COR-L47 (cell line): ENCODE measurements at regions not wholly inside any gene's neighbourhood (a gene's known extent, or its start where the extent isn't known, plus 50 kb on each side); places are given as distances from the start of the nearest gene placed in this dataset.
"Not testable (repeated sequence)": the region's sequence is repeated elsewhere in the genome, so short reads cannot be mapped to it uniquely, and the experiment has no call there.

Experiments used
- DNase-seq: peaks from one replicate; lab custom pipeline; 2025; lab: John Stamatoyannopoulos, UW

GRCh38 chr1:242735323-242735722, 210.8 kb upstream of the PLD5 start:
- no peak for DNase-seq

DNA sequence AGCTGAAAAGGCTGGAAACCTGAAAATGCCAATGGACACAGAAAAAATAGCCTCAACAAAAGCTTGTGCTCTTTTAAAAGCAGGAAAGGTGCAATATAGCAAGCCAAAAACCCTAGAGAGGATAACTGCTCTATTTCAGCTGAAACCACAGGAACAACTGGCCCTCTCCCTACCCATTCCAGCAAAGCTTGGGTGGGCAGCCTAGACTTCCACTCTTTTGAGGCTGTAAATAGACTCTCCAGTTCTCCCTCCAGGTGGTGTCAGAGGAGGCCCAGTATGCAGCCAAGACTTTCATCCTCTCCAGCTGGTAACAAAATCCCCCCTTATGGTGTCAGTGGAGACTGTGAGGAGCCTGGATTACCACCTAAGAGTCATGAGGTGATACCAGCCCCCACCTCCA, 206.9 kb upstream of the PLD5 start:
- DNase-seq: no peak

GRCh38 chr1:242728696-242729095, 204.2 kb upstream of the PLD5 start:
- no peak for DNase-seq

DNA sequence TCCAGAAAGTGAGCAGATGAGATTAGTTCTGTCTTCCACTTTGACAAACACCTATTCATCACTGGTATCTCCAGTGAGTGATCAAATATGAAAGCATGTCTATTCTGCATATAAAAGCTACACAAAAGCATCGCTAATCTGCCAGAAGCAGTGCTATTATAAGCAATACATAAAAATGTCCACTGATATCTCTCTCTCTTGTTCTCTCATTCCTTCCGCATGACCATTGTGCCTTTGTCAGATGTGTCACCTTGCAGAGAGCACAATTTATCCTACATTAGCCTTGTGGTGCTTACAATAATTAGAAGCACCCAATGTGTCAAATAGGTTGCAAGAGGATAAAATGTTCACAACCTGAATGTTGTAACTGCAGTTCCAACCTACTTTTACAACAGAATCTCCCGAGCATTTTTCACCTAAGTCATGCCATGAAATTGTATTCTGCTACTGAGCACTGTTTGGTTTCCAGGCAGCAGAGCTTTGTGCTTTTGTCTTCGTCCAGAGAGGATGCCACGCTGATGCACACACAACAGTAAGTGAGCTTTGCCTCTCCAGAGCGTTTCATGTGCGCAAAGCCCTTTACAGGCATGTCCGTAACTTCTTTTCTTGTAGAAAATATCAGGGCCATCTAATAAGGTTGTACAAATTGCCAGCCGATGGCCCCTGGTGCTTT, 198.7 kb upstream of the PLD5 start:
- DNase-seq: no peak

DNA sequence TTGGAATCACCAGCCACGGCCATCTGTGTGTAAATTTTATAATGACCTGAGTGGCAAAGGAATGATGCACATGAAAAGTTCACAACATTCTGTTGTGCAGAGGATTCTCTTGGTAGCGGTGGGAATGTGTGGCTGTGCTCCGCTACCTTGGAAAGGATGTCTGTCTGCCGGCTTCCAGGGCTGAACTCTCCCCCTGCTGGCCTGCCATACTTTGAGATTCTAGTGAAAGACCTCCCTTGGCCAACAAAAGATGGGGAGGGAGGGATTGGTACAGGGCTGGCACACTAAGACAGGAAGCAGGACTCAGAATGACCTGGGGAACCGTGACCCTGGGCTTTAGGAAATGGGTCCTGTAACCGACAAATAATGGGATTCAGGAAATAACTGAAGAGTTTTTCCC, 194.5 kb upstream of the PLD5 start:
- DNase-seq: no peak

DNA sequence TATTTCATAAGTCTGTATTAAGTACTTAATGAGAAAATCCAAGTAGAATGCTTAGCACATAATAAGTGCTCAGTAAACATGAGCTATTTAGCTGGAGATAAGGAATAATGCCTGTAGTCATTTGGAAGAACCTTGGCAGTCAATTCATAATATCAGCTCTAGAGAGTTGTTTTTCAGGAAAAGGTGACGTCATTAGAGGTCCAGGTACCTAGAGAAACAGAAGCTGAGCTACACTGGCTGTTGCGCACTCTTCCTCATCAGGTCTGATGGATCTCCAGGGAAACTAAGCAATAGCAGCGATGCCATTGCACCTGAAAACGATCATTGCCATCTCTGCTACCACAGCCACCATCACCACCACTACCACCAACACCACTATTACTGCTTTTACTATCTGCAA, 187.8 kb upstream of the PLD5 start:
- no peak for DNase-seq

DNA sequence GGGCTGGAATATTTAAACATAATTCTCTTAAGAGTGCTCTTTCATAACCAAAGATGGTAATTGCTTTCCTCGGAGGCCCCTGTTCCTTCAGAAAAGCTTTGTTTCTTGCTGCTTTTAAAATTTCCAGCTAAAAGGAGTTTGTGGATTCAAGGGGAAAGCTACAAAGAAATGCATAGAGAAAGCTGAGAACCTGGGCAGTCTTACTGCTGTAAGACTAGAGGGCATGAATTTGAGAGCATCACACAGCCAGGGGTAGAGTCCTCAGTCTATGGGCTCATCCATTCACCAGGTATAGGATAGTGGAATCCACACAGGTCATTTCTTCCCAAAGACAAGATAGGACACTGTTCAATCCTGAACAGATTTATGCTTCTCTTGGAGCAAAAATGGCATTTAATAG, 186.3 kb upstream of the PLD5 start:
- no peak for DNase-seq

DNA sequence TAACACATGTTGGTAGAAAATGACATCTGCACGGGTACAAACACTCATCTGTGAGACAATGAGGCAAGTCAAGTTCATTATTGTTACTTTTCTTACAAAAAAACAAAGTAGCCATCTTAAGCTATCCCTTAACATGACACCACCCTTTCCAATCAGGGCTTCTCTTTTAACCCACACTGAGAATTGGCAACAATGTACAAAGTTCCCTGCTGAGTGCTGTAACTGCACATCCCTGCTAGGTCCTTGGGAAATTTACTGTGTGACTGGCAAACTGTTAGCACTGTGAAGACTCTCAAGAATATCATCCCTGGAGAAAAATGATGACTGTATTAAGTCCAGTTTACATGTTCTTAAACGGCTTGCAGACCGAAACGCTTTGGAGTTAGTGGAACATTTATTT, 185.8 kb upstream of the PLD5 start:
- peak; percentile 48 for DNase-seq

- no peak for DNase-seq
Observed at GRCh38 chr1:242703467-242703866, 179.0 kb upstream of the PLD5 start.

DNA sequence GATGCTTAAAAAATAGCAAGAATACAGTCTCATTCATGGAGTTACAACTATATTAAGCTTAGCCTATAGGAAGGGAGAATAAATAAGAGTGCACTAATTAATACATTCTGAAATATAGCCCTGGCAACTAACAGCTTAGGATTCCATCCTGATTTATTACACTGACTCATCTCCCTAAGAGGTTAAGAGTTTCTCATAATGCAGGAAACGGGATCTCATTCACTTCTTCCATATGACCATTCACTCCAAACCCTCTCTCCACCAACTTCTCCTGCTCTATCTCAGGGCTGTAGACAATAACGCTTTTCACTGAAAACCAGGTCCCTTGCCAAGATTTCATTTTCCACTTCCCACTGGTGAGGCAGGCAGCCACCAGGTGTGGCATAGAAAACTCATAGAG, 168.5 kb upstream of the PLD5 start:
- no peak for DNase-seq

DNA sequence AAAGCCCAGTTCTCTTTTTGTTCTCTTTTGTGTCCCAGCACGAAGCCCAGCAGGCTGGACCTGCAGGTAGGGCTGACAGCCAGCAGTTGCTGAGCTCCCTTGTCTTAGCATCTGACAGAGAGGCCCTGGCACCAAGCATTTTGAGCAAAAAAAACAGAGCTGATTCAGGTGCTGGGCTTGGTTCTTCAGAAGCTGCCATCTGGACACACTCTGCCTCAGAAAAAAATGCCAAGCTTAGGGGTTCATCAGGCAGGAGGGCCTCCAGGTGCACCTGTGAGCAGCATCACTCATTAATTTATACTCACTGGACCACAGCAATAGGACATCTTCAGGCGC, 167.1 kb upstream of the PLD5 start:
- no peak for DNase-seq

DNA sequence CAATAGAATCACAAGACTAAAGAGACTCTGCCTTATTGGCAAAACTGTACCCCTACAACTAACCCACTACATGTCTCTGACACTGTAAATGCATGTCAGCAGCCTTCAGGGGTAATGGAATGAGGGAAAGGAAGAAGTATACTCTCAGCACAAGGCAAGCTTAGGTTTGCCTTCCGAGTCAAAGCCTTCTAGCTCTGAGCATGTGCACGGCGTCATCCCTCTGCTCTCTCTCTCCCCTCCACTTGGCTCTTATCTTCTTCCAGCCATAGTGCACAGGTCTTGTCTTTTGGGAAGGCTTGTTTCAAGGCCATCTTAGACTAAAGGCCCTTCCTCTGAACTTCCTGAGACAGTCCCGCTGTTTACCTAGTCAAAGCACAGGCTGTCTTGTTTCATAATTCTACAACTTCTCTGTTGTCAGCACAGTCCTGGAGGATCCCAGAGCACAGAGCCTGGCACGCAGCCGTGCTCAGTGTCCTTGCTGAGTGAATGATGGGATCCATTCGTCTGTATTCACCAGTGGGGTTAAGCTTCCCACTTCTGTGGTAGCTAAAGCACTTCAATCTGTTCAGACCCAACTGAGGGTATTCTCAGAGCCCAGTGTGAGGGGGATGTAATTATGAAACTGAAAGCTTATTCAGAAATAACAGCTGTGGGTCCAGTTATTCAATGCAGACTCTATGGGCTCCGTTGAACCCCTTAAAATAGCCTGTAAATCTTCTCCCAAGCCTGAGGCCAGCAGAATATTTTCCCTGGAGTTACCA, 166.5 kb upstream of the PLD5 start:
- DNase-seq: no peak

GRCh38 chr1:242689378-242689777, 164.9 kb upstream of the PLD5 start:
- DNase-seq: no peak

DNA sequence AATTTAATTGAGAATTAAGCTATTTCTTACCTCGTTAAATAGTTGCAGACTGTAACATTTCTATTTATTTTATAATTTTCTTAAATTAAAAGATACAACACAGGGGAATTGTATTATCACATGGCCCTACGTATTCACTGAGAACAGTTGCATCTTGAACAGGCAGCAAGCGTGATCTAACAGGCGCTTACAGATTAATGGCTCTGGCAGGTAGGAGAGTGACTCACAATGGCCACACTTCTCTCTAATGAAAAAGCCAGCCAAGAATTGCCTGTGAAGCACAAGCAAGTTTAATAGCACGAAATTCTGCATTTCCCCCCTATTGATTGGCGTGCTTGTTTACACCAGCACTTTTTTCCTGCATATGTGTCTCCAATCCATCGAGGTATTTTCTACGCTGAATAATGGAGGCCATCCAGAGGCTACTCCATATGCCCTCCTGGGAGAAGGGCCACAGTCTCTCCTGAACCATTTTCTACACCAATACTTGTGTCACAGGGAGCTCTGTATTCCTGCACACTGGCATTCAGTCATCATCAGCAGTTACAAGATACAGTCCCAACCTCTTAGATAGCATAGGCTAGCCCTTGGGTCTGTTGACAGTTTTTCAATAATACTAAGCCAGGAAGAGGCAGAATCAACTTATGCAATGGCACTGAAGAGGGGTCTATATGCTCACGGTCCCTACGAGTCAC, 150.6 kb upstream of the PLD5 start:
- no peak for DNase-seq

DNA sequence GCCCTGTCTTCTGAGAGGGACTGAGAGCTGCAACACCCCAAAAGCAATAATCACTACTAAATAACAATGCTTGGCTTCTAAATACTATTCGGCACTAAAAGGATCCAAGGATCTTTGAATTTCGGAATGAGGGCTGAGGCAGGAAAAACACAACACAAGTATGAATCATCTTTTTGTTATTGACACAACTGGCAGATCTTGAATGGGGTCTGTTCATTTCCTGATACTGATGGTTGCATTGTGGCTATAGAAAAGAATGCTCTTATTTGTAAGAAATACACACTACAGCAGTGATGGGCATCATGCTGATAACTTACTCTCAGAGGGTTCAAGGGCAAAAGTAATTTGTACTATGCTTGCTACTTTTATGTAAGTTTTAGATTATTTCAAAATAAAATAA, 149.2 kb upstream of the PLD5 start:
- no peak for DNase-seq

GRCh38 chr1:242673165-242673564, 148.7 kb upstream of the PLD5 start:
- not testable (repeated sequence) for DNase-seq

- no peak for DNase-seq
Observed at GRCh38 chr1:242670019-242670418, 145.5 kb upstream of the PLD5 start.

DNA sequence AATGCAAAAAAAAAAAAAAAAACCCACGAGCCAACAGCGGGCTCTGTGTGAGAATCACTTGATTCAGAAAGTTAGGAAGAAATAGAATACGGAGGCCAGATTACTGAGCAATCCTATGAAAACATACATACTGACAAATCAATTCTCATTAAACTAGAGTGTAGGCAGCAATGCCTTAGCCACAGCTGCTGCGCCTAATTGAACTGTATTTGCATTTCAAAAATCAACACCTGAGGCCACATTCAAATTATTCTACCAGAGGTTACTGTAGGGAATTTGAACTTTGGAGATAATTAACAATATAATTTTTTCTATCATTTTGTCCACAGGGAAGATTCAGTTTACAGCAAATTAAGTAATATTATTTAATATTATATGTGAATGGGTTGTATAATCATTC, 138.4 kb upstream of the PLD5 start:
- no peak for DNase-seq

DNA sequence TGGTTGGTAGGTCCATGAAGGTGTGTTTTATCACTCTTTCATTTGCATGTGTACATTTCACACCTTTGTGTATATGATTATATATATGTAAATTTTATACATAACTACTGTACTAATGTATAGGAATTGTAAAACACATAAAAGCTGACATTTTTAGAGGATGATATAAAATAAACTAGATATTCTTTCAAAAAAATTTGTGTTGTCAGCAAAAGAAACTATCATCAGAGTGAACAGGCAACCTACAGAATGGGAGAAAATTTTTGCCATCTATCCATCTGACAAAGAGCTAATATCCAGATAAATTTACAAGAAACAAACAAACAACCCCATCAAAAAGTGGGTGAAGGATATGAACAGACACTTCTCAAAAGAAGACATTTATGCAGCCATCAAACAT, 129.3 kb upstream of the PLD5 start:
- DNase-seq: not testable (repeated sequence)

DNA sequence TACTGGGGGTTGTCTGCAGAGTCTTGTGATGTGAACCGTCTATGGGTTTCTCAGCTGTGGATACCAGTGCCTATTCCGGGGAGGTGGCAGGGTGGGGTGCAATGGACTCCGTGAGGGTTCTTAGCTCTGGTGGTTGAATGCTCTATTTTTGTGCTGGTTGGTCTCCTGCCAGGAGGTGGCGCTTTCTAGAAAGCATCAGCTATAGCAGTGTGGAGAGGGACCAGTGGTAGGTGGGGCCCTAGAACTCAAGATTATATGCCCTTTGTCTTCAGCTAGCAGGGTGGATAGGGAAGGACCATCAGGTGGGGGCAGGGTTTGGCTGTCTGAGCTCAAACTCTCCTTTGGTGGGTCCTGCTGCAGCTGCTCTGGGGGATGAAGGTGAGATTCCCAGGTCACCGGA, 127.3 kb upstream of the PLD5 start:
- DNase-seq: no peak

DNA sequence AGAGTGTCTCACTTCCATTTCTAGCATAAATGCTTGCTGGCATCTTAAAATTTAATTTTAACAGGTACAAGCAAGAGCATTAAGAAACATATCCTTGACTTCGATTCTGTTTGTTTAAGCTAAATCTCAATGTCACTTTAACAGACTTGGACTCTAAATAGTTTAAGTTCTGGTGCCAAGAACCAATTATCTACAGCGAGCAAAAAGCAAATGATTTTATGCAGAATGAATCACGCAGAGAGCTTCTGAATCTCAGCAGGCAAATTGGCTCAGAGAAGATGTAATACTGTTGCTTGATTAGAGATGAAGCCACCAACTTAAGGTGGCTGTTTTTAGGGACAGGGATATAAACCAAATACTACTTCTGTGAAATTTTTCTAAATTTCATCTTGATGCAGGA, 117.0 kb upstream of the PLD5 start:
- DNase-seq: peak; percentile 50

DNA sequence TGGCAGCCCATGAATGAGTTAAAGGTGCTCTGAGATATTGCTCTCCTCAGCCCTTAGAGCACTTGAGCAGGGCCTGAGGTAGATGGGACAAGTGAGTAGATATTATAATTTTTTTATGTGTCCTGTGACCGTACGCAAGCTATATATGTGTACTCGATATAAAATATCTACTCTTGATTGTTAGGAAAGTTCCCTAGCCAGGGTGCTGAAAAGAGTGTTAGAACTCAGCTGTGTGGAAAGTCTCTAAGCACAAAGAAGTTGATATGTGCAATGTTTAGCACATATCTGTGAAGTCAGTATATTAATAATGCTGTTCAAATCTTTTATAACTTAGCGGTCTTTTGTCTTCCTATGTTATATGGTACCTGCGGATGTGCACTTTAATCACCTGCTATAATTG, 114.6 kb upstream of the PLD5 start:
- DNase-seq: no peak

- no peak for DNase-seq
Observed at GRCh38 chr1:242634732-242635131, 110.2 kb upstream of the PLD5 start.
